Psoas muscle (tissue), 7 donors: ENCODE measurements at regions not wholly inside any gene's neighbourhood (a gene's known extent, or its start where the extent isn't known, plus 50 kb on each side); places are given as distances from the start of the nearest gene placed in this dataset.

Experiments used
- ATAC-seq, 4 donors: fragments of 200-7000 bp; cut with Tn5 transposase; one replicate each; pipeline ENCODE4 v1.9.1; 2020; ENCODE audit warnings: moderate library complexity in 3 of 4, mild to moderate bottlenecking in 2 of 4
- DNase-seq, 2 donors: peaks; one replicate each; pipeline ENCODE4 v3.0.0-alpha.2; 2020
- H3K27ac ChIP-seq: fragments of 200-600 bp; one replicate; pipeline ENCODE4 v1.8.0; 2022
- H3K27me3 ChIP-seq, 3 donors: fragments of 200-600 bp in 1 of 3; one replicate each; pipeline versions ENCODE4 v1.6.1 to v1.8.0; 2013 to 2022; ENCODE audit warnings: low read length in 2 of 3, mild to moderate bottlenecking in 2 of 3, moderate library complexity in 1 of 3; ENCODE audit not compliant: insufficient read depth in 3 of 3
- H3K36me3 ChIP-seq, 2 donors: fragments of 200-600 bp in 1 of 2; one replicate each; pipeline versions ENCODE4 v1.6.1 to v1.8.0; 2013 to 2022; ENCODE audit warnings: low read depth in 1 of 2, mild to moderate bottlenecking in 1 of 2, moderate library complexity in 1 of 2; ENCODE audit not compliant: insufficient read depth in 1 of 2
- H3K4me1 ChIP-seq: fragments of 200-600 bp; one replicate; pipeline ENCODE4 v1.8.0; 2022
- H3K4me3 ChIP-seq: fragments of 200-600 bp; one replicate; pipeline ENCODE4 v1.8.0; 2022; ENCODE audit warnings: mild to moderate bottlenecking
- H3K9me3 ChIP-seq: fragments of 200-600 bp; one replicate; pipeline ENCODE4 v1.8.0; 2022
- CTCF ChIP-seq: fragments of 200-600 bp; IDR thresholded peaks from one replicate; pipeline ENCODE4 v1.8.0; 2022; ENCODE audit warnings: antibody characterized with exemption
- WGBS, 3 donors: extraction: QIAGEN DNeasy Blood & Tissue Kit; methylation state at CpG; one replicate each; pipeline versions ENCODE4 v1.1.6 to v1.1.7; 2013; 5-methylcytosine and 5-hydroxymethylcytosine counted together
- intact Hi-C, 2 donors: fragments of 100-400 bp; cut with DNase I; formaldehyde crosslinking; loops; one replicate each; pipeline versions ENCODE4 v1.11.0 to v1.14.2; 2022
- donor health status: healthy with polysubstance abuse.
- donor health status: DM: no; HTN: no; CAD: no; lungs with moderate emphysema.
- donor health status: Bipolar disorder and iron deficiency.
- donor health status: healthy.
- donor health status: DM: yes; HTN: yes; CAD: no.
- donor health status: DM: no; HTN: no; CAD: no.
- donor health status: DM: yes; HTN: yes; CAD: no.

GRCh38 chr1:96036763-96037162 is 684.8 kb upstream of the PTBP2 start:
- TF ChIP-seq CTCF, result no peak
- Histone ChIP-seq H3K4me1 (no peaks in the 10 kb centered on the region), H3K27me3 (no peaks in the 10 kb centered on the region), H3K4me3 (no peak overlapping the region), H3K36me3 (no peaks in the 10 kb centered on the region), H3K9me3 (no peaks in the 10 kb centered on the region), H3K27ac (no peak overlapping the region)
- intact Hi-C loops, result no loop called here
- 71 to 78% (median 74%) methylated on average over 3 of the region's 3 CpGs for WGBS, 3 donors
- no peak for ATAC-seq
- DNase-seq, result no peak

GRCh38 chr1:96038636-96039035 is 682.9 kb upstream of the PTBP2 start:
- H3K36me3 ChIP-seq, result no peaks in the 10 kb centered on the region
- 94 to 97% (median 95%) methylated on average over 1 of the region's 1 CpG for WGBS, 3 donors
- no peaks in the 10 kb centered on the region for H3K27me3 ChIP-seq
- DNase-seq (no peak), ATAC-seq (no peak)
- intact Hi-C loops, result no loop called here
- H3K9me3 ChIP-seq, result no peaks in the 10 kb centered on the region
- no peaks in the 10 kb centered on the region for H3K4me1 ChIP-seq
- no peak overlapping the region for H3K27ac ChIP-seq
- no peak overlapping the region for H3K4me3 ChIP-seq
- TF ChIP-seq CTCF, result no peak

- intact Hi-C loops, result no loop called here
- no peak for DNase-seq
- H3K4me1 ChIP-seq, result no peaks in the 10 kb centered on the region
- no peak overlapping the region for H3K4me3 ChIP-seq
- no peaks in the 10 kb centered on the region for H3K9me3 ChIP-seq
- no peak for ATAC-seq
- TF ChIP-seq CTCF, result no peak
- no peak overlapping the region for H3K27ac ChIP-seq
- H3K36me3 ChIP-seq, result no peaks in the 10 kb centered on the region
- no peaks in the 10 kb centered on the region for H3K27me3 ChIP-seq
These were observed 681.7 kb upstream of the PTBP2 start for GRCh38 chr1:96039910-96040309.

- ATAC-seq, result no peak
- 83 to 88% (median 88%) methylated on average over 4 of the region's 4 CpGs for WGBS, 3 donors
These were observed 680.1 kb upstream of the PTBP2 start for GRCh38 chr1:96041470-96041869.

More at GRCh38 chr1:96041470-96041869, 680.1 kb upstream of the PTBP2 start:
- no peak overlapping the region for H3K4me3 ChIP-seq
- no peak for DNase-seq
- H3K4me1 ChIP-seq, result no peaks in the 10 kb centered on the region
- intact Hi-C loops, result no loop called here
- H3K27me3 ChIP-seq, result no peaks in the 10 kb centered on the region
- H3K9me3 ChIP-seq, result no peaks in the 10 kb centered on the region
- no peak overlapping the region for H3K27ac ChIP-seq
- no peaks in the 10 kb centered on the region for H3K36me3 ChIP-seq
- TF ChIP-seq CTCF, result no peak
